SIG-M5 (cell line): ENCODE measurements at regions not wholly inside any gene's neighbourhood (a gene's known extent, or its start where the extent isn't known, plus 50 kb on each side); places are given as distances from the start of the nearest gene placed in this dataset.

Source experiments
- DNase-seq: peaks from one replicate; lab custom pipeline; 2025; lab: John Stamatoyannopoulos, UW

GRCh38 chr2:198414976-198415375 is 610.6 kb downstream of the PLCL1 start:
- DNase-seq, result no peak

- no peak for DNase-seq
These were observed 607.5 kb downstream of the PLCL1 start for GRCh38 chr2:198411936-198412335.

- DNase-seq, result no peak
These were observed 603.8 kb downstream of the PLCL1 start for GRCh38 chr2:198408171-198408570.

- no peak for DNase-seq
These were observed 600.9 kb downstream of the PLCL1 start for GRCh38 chr2:198405311-198405710.

- DNase-seq, result no peak
These were observed 597.3 kb downstream of the PLCL1 start for GRCh38 chr2:198401644-198402043.

- DNase-seq, result no peak
These were observed 596.6 kb downstream of the PLCL1 start for GRCh38 chr2:198400999-198401398.

GRCh38 chr2:198394208-198394607 is 589.8 kb downstream of the PLCL1 start:
- DNase-seq, result no peak

GRCh38 chr2:198390670-198391069 is 586.3 kb downstream of the PLCL1 start:
- DNase-seq, result no peak

GRCh38 chr2:198387677-198388076 is 583.3 kb downstream of the PLCL1 start:
- no peak for DNase-seq

GRCh38 chr2:198385856-198386255 is 581.5 kb downstream of the PLCL1 start:
- no peak for DNase-seq

GRCh38 chr2:198385326-198385725 is 580.9 kb downstream of the PLCL1 start:
- DNase-seq, result no peak

GRCh38 chr2:198383392-198383791 is 579.0 kb downstream of the PLCL1 start:
- no peak for DNase-seq

- no peak for DNase-seq
These were observed 578.4 kb downstream of the PLCL1 start for GRCh38 chr2:198382811-198383210.

GRCh38 chr2:198376677-198377076 is 572.3 kb downstream of the PLCL1 start:
- DNase-seq, result no peak

- DNase-seq, result no peak
These were observed 570.7 kb downstream of the PLCL1 start for GRCh38 chr2:198375083-198375410.

GRCh38 chr2:198374375-198375082 is 570.1 kb downstream of the PLCL1 start:
- DNase-seq, result no peak

GRCh38 chr2:198371921-198372543 is 567.6 kb downstream of the PLCL1 start:
- no peak for DNase-seq

- DNase-seq, result no peak
These were observed 566.9 kb downstream of the PLCL1 start for GRCh38 chr2:198371329-198371728.

- DNase-seq, result no peak
These were observed 563.7 kb downstream of the PLCL1 start for GRCh38 chr2:198368089-198368488.

GRCh38 chr2:198362740-198363139 is 558.3 kb downstream of the PLCL1 start:
- DNase-seq, result no peak

GRCh38 chr2:198359308-198359707 is 554.9 kb downstream of the PLCL1 start:
- no peak for DNase-seq

GRCh38 chr2:198356157-198356556 is 551.8 kb downstream of the PLCL1 start:
- no peak for DNase-seq

- no peak for DNase-seq
These were observed 547.3 kb downstream of the PLCL1 start for GRCh38 chr2:198351647-198352046.

GRCh38 chr2:198347946-198348345 is 543.6 kb downstream of the PLCL1 start:
- DNase-seq, result no peak
